HT-29 (cell line): ENCODE measurements at regions not wholly inside any gene's neighbourhood (a gene's known extent, or its start where the extent isn't known, plus 50 kb on each side); places are given as distances from the start of the nearest gene placed in this dataset.
"Not testable (repeated sequence)": the region's sequence is repeated elsewhere in the genome, so short reads cannot be mapped to it uniquely, and the experiment has no call there.

Experiments
- DNase-seq: peaks from one replicate; pipeline ENCODE4 v3.0.0-alpha.2; 2015; ENCODE audit warnings: low spot score

DNA sequence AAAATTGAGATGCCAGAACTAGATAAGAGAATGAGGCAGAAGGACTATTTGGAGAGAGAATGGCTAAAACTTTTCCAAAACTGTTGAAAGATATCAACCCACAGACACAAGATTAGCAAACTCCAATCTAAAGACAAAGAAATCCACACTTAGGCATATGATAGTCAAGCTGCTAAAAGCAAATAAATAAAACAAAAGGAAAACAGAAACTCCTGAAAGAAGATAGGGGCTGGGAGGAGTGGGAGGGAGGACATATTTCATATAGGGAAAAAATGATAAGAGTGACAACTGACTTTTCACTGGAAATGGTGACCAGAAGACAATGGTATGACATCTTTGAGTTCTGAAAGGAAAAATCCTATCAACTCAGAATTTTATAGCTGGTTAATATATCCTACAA, 105.4 kb upstream of the ADO start:
- DNase-seq = no peak

DNA sequence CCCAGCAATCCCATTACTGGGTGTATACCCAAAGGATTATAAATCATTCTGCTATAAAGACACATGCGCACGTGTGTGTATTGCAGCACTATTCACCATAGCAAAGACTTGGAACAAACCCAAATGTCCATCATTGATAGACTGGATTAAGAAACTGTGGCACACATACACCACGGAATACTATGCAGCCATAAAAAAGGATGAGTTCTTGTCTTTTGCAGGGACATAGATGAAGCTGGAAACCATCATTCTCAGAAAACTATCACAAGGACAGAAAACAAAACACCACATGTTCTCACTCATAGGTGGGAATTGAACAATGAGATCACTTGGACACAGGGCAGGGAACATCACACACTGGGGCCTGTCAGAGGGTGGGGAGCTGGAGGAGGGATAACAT, 100.4 kb upstream of the ADO start:
- DNase-seq = not testable (repeated sequence)

GRCh38 chr10:62705789-62706188, 98.7 kb upstream of the ADO start:
- no peak for DNase-seq

DNA sequence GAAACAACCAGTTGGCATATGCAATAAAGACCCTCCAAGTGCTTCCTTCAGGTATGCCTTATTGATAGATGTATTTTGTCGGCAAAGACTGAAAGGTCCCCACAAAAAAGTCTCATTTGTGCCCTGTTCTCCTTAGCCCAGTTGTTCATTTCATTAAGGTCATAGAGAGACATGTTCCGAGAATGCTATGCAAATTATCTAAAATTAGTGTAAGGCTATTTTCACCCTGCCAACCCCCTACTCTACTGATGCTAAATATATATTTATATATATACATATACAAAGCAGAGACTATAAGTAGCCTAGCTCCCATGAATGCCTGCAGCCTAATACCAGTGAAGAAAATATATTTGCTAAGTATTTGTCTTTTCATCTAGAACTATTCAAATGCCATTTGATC, 96.7 kb upstream of the ADO start:
- no peak for DNase-seq

GRCh38 chr10:62708569-62708968, 96.0 kb upstream of the ADO start:
- DNase-seq = no peak

DNA sequence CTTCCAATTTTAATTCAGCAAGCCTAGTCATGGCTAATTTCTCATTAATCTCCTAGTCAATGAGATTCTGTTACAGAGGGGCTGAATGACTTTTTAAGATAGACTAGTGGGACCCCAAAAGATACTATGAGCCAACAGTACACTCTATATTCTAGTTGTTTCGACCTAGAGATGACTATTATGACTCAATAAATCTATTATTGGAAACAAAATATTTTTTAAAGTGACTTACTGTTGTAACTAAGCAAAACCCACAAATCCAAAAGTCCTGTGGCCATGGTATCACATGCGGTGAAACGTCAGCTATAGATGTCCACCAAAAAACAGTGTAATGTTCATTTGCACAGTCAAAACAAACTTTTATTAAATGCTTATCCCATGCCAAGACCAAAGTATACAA, 95.3 kb upstream of the ADO start:
- DNase-seq = no peak

DNA sequence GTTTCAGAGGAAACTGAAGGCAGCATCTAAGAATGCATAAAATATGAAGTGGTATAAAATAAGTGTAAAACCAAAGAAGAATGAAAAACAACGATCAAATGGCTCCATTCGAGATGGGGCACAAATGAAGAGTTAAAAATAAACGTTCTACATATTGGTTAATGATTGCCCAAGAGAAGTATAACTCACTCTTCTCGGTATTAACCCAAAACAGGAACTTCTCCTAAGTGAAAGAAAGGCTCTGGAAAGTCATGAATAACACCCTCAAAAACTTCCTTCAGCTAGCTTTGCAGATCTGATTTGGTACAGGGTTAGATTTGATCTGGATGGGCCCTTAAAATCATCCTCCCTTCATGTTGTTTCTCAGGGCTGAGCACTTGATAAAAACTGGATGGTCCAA, 94.3 kb upstream of the ADO start:
- DNase-seq = no peak

GRCh38 chr10:62715383-62715782, 89.1 kb upstream of the ADO start:
- no peak for DNase-seq

- no peak for DNase-seq
Measured at GRCh38 chr10:62718585-62718984, 85.9 kb upstream of the ADO start.

DNA sequence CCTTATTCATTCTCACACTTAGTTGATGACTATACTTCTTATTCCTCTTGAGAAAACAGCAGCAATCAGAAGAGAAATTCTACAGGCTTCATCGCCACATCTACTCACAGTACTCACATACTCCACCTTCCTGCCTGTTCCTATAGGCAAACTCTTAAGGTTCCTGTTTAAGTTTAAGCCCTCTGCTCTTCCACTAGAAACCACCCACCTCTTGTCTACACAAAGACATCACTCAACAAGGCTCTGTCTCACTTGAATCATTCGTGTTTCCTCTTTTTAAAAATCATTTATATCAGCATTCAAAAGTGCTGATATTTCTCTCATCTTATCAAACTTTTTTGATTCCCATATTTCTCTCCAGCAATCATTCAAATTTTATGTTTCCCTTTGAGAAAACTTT, 85.5 kb upstream of the ADO start:
- DNase-seq = no peak

DNA sequence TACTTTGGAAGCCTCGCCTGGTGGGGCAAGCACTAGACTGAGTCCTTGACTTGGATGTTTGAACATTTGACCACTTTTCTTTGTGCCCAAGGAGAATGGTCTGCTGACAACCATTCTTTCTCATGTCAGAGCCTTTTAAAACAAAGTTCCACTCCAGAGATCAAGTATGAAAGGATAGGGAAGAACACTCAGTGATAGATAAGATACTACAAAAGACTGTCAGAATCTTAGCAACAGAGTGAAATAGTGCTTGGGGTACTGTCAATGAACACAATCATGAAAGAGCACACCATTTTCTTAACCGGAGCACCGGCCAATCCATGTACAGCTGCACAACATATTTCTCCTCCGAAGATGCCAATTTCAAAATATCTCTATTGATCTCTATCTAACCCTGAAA, 82.8 kb upstream of the ADO start:
- DNase-seq = no peak

- DNase-seq = no peak
Measured at GRCh38 chr10:62723375-62723774, 81.1 kb upstream of the ADO start.

- DNase-seq = no peak
Measured at GRCh38 chr10:62724465-62724864, 80.1 kb upstream of the ADO start.

DNA sequence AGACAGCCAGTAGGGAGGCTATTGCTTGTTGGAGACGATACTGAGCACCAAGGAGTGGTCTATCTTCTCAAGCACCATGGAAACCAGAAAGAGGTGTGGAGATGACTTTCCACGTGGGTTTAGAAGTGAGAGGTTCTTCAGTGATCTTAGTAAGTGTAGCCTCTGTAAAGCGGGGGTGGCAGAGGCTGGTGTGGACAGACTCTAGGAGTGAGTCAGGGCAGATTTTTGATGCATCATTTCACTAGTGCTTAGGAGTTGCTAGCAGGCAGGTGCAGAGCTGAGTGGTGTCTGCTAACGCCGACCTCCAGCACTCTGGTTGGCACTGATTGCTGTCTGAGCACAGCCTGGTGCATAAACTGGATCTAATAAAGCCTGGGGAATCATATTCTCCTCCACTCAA, 78.4 kb upstream of the ADO start:
- DNase-seq = no peak

DNA sequence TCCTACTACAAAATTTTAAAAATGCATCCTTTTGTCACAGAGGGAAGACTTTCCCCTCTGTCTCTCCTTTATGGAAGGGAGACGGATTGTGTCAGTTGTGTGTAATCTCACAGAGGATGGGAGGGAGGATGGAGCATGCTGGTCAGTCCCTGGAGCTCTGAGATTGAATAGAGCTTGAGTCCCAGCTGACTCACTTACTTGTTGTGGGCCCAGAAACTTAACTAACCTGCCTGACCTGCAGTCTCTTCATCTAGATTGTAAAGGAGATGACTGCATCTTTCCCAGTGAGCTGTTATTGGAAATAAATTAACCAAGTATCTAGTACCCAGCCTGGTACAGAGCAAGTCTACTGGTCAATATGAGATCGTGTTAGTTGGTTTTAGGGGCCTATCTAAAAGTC, 77.9 kb upstream of the ADO start:
- DNase-seq = no peak

DNA sequence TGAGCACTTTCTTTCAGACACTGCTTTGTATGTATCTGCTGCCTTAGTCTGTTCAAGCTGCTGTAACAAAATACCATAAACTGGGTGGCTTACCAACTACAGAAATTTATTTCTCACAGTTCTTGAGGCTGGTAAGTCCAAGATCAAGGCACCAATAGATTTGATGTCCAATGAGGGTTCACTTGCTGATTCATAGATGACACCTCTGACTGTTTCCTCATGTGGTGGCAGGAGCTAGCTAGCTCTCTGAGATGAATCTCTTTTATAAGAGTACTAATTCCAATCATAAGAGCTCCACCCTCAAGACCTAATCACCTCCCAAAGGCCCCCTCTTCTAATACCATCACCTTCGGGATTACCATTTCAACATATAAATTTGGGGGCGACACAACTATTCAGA, 76.6 kb upstream of the ADO start:
- DNase-seq = no peak

DNA sequence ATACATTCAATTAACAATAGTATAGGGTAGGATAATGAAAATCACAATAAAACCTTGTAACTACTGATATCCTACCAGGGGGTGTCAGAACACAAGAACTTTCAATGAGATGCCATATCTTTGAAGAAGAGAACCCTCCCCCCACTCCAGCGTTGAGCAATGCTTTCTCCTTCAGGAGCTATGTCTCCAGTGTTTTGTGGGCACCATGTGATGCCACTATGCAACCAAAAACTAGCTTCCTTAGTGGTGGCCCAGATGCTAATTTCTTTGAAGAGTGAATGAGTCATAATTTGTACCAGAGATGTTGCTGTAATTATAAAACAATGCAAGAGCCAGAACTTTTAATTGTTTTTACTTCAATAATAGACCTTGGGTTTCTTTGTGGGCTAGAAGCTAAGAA, 76.0 kb upstream of the ADO start:
- DNase-seq = no peak

DNA sequence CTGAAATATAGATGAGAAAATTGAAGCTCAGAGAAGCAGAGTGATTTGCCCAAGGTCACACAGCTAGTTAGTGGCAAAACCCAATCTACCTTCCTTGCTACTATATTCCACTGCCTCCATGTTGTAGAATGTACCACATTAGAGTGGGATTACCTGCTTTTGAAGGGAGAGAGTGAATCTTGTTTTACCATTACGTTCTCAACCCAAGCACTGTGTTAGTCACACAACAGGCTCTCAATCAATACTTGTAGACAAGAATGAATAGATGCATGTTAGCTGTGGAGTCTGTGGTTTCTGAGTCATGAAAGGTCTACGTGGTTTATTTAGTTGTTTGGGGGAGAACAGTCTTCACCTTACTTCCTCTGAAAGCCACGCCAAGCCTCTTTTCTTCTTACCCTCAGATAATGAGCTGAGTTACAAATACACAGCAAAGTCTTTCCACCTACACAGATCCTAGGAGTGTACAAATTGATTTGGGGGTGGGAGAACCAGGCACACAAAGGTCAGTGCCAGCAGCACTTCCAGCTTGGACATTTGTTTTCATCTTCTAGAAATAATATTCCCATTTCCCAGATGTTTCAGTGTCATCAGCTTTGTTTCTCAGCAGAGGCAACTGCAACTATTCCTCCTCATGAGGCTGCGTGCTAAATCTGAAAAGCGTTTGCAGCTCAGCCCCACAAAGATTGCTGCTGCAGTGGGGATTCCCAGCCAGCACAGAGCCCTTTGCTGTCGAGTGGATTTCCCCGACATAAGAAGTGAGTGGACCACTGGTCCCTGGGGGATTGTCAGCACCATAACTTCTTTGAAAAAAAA, 71.5 kb upstream of the ADO start:
- no peak for DNase-seq

DNA sequence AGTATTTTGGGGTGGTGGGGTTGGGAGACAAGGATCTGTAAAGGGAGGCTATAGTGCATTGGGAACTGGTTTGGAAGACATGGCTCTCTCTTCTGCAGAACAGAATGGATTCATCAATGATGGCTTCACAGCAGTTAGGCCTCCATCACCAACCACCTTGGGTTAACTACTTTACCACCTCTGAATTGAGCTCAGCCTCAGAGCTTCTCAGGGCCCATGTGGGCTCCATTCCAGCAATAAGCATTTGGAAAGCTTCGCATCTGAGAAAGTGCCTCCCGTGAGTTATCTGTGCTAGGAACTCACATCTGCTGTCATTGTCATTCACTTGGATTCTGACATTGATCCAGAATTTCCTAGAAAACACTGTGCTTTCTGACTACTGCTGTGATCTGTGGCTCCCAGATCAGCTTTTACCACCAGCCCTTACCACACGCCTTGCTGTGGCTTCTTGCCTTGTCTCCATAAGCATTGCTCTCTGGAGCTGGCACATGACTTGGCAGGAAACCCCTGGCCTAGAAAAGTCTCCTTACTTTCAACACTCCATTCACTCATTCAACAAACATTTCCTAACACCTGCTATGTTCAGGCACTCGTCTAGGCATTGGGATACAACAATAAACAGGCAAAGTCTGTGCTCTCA, 70.7 kb upstream of the ADO start:
- DNase-seq = no peak

GRCh38 chr10:62734781-62735463, 69.6 kb upstream of the ADO start:
- no peak for DNase-seq

- no peak for DNase-seq
Measured at GRCh38 chr10:62735464-62736167, 68.9 kb upstream of the ADO start.

DNA sequence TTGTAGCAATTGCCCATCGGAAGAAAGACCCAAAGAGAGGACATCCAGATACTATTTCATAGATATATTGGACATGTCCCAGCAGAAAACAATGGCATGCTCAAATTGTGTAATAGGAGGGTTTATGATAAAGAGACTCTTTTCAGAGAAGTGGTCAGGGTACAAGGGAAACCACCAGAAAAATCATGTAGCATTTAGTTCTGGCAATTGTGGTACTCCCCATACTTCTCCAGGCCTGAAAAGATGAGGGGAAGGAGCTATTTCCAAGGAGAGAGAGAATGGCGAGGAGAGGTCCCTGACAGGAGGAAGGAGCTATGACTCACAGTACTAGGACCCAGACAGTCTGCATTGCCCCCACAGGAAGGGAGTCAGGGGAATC, 68.4 kb upstream of the ADO start:
- no peak for DNase-seq
